GM21423 (cell line): ENCODE measurements at regions not wholly inside any gene's neighbourhood (a gene's known extent, or its start where the extent isn't known, plus 50 kb on each side); places are given as distances from the start of the nearest gene placed in this dataset.
"Not testable (repeated sequence)": the region's sequence is repeated elsewhere in the genome, so short reads cannot be mapped to it uniquely, and the experiment has no call there.

ENCODE experiments used
- ATAC-seq: cut with Tn5 transposase; IDR thresholded peaks from one replicate; pipeline ENCODE4 v1.9.1; 2021; ENCODE audit warnings: mild to moderate bottlenecking, moderate library complexity; ENCODE audit not compliant: unreplicated experiment

GRCh38 chr6:156250593-156250992 is 526.6 kb upstream of the ARID1B start:
- ATAC-seq: no peak

GRCh38 chr6:156242206-156242605 is 535.0 kb upstream of the ARID1B start:
- ATAC-seq: no peak

- ATAC-seq: no peak
Observed at GRCh38 chr6:156231026-156231765, 546.0 kb upstream of the ARID1B start.

- no peak for ATAC-seq
Observed at GRCh38 chr6:156219973-156220372, 557.2 kb upstream of the ARID1B start.

GRCh38 chr6:156205678-156206077 is 571.5 kb upstream of the ARID1B start:
- ATAC-seq: no peak

GRCh38 chr6:156199182-156199581 is 578.0 kb upstream of the ARID1B start:
- no peak for ATAC-seq

GRCh38 chr6:156197513-156197912 is 579.7 kb upstream of the ARID1B start:
- no peak for ATAC-seq

GRCh38 chr6:156194981-156195380 is 582.2 kb upstream of the ARID1B start:
- ATAC-seq: no peak

GRCh38 chr6:156193381-156193780 is 583.8 kb upstream of the ARID1B start:
- no peak for ATAC-seq

GRCh38 chr6:156191895-156192294 is 585.3 kb upstream of the ARID1B start:
- ATAC-seq: no peak

- not testable (repeated sequence) for ATAC-seq
Observed at GRCh38 chr6:156191390-156191789, 585.8 kb upstream of the ARID1B start.

GRCh38 chr6:156190270-156190669 is 586.9 kb upstream of the ARID1B start:
- ATAC-seq: no peak

GRCh38 chr6:156189714-156190113 is 587.5 kb upstream of the ARID1B start:
- no peak for ATAC-seq

- ATAC-seq: no peak
Observed at GRCh38 chr6:156189195-156189594, 588.0 kb upstream of the ARID1B start.

- ATAC-seq: no peak
Observed at GRCh38 chr6:156185113-156185512, 592.1 kb upstream of the ARID1B start.

- ATAC-seq: no peak
Observed at GRCh38 chr6:156183678-156184077, 593.5 kb upstream of the ARID1B start.

- ATAC-seq: no peak
Observed at GRCh38 chr6:156182356-156182755, 594.8 kb upstream of the ARID1B start.

- ATAC-seq: no peak
Observed at GRCh38 chr6:156181506-156181905, 595.7 kb upstream of the ARID1B start.

- ATAC-seq: no peak
Observed at GRCh38 chr6:156175971-156176421, 601.2 kb upstream of the ARID1B start.

- ATAC-seq: no peak
Observed at GRCh38 chr6:156175433-156175832, 601.7 kb upstream of the ARID1B start.

- no peak for ATAC-seq
Observed at GRCh38 chr6:156174031-156174890, 602.9 kb upstream of the ARID1B start.

- ATAC-seq: no peak
Observed at GRCh38 chr6:156169371-156169770, 607.8 kb upstream of the ARID1B start.
